ENCODE measurements at regions not wholly inside any gene's neighbourhood (a gene's known extent, or its start where the extent isn't known, plus 50 kb on each side); places are given as distances from the start of the nearest gene placed in this dataset.

DNA sequence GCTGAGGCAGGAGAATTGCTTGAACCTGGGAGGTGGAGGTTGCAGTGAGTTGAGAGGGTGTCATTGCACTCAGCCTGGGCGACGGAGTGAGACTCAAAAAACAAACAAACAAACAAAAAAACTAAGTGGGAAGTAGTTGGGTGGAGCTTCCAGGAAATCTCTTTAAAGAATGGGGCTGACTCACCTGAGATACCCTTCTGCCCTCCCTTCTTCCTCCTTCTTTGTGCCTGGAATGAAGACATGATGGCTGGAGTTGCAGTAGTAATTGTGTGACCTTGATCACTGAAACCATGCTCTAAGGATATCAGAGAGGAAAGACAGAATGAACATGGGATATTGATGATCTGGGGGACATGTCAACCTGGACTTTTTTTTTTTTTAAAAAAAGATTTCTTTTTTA, 87.6 kb upstream of the MED13L start:
- TF ChIP-seq TAF1 (IDR thresholded peaks at IDR 0.05; ENCODE audit: borderline replicate concordance, insufficient read depth, low read length) (no peak), POLR2AphosphoS5 (IDR thresholded peaks at IDR 0.05; ENCODE audit: low read depth, low read length) (no peak), SIN3A (IDR thresholded peaks at IDR 0.05; ENCODE audit: borderline replicate concordance, insufficient read depth, low read length) (no peak), FOXP2 (optimal IDR thresholded peaks at IDR 0.05; ENCODE audit: borderline replicate concordance, extremely low read depth, extremely low read length, insufficient read depth) (no peak)
- TF ChIP-seq, protein P1, sequence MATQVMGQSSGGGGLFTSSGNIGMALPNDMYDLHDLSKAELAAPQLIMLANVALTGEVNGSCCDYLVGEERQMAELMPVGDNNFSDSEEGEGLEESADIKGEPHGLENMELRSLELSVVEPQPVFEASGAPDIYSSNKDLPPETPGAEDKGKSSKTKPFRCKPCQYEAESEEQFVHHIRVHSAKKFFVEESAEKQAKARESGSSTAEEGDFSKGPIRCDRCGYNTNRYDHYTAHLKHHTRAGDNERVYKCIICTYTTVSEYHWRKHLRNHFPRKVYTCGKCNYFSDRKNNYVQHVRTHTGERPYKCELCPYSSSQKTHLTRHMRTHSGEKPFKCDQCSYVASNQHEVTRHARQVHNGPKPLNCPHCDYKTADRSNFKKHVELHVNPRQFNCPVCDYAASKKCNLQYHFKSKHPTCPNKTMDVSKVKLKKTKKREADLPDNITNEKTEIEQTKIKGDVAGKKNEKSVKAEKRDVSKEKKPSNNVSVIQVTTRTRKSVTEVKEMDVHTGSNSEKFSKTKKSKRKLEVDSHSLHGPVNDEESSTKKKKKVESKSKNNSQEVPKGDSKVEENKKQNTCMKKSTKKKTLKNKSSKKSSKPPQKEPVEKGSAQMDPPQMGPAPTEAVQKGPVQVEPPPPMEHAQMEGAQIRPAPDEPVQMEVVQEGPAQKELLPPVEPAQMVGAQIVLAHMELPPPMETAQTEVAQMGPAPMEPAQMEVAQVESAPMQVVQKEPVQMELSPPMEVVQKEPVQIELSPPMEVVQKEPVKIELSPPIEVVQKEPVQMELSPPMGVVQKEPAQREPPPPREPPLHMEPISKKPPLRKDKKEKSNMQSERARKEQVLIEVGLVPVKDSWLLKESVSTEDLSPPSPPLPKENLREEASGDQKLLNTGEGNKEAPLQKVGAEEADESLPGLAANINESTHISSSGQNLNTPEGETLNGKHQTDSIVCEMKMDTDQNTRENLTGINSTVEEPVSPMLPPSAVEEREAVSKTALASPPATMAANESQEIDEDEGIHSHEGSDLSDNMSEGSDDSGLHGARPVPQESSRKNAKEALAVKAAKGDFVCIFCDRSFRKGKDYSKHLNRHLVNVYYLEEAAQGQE (IDR thresholded peaks at IDR 0.05; ENCODE audit: insufficient read depth in 1 of 2, low read depth in 2 of 2, low read length in 2 of 2): no peak

DNA sequence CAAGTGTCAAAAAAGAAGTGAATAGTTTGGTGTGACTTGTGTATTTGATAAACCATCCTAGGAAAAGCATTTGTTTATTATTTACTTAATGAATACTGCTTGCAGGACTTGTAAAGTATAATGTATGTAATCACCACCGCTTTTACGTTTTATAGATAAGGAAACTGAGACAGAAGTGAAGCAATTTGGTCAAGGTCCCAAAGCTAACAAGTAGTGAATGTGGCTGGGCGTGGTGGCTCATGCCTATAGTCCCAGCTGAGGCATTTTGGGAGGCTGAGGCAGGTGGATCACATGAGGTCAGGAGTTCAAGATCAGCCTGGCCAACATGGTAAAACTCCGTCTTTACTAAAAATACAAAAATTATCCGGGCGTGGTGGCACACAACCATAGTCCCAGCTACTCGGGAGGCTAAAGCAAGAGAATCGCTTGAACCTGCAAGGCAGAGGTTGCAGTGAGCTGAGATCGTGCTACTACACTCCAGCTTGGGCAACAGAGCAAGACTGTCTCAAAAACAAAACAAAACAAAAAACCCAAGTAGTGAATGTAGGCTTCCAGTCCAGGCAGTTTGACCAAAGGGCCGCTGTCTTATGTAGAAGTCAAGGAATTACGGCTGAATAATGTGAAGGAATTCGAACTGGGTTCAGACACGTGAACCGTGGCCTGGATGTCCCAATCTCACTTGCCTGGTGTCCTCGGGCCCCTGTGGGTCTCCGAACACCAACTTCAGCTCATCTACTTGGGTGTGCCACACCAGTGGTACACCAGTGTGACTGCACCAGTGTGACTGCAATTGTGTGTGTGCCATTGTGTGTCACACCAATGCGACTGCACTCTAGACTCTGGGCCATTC, 88.3 kb upstream of the MED13L start:
- TF ChIP-seq TAF1 (IDR thresholded peaks at IDR 0.05; ENCODE audit: borderline replicate concordance, insufficient read depth, low read length) (no peak), SIN3A (IDR thresholded peaks at IDR 0.05; ENCODE audit: borderline replicate concordance, insufficient read depth, low read length) (no peak), POLR2AphosphoS5 (IDR thresholded peaks at IDR 0.05; ENCODE audit: low read depth, low read length) (no peak), FOXP2 (optimal IDR thresholded peaks at IDR 0.05; ENCODE audit: borderline replicate concordance, extremely low read depth, extremely low read length, insufficient read depth) (no peak)
- TF ChIP-seq, protein P1 (IDR thresholded peaks at IDR 0.05; ENCODE audit: insufficient read depth in 1 of 2, low read depth in 2 of 2, low read length in 2 of 2): no peak

DNA sequence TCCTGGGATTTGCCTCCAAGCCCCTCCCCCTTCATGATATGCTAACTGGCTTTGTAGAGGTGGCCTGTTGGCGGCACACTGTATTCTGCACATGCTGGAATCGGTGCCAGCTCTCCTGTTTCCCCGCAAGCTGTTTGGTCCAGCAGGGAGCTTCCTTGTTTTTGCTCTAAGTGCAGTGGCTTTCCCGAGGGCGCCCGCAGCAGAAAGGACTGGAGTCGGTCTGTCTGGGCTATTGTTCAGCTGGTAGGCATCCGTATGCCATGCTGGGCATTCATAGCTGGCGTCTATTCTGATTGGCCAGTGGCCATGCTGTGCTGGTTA, 88.9 kb upstream of the MED13L start:
- no peak for TF ChIP-seq POLR2AphosphoS5 (IDR thresholded peaks at IDR 0.05; ENCODE audit: low read depth, low read length)
- TF ChIP-seq, protein P1 (IDR thresholded peaks at IDR 0.05; ENCODE audit: insufficient read depth in 1 of 2, low read depth in 2 of 2, low read length in 2 of 2): no peak

DNA sequence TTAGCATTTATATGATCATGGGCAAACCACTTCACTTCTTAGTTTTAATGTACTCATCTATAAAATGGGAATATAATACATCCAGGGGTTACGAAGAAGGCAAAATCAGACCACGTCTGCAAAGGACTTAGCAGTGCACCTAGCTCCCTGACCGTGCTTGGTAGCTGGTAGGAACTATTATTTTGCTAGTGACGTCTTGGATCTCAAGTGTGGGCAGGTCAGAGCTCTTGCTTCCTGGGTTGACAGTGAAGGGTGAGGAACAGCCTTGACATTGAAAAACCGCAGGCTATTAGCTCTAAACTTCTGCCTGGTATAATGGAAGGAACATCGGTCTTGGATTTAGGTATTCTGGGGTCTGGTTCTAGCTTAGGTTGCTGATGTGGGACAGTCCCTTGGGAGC, 89.3 kb upstream of the MED13L start:
- no peak for TF ChIP-seq TAF1 (IDR thresholded peaks at IDR 0.05; ENCODE audit: borderline replicate concordance, insufficient read depth, low read length)

DNA sequence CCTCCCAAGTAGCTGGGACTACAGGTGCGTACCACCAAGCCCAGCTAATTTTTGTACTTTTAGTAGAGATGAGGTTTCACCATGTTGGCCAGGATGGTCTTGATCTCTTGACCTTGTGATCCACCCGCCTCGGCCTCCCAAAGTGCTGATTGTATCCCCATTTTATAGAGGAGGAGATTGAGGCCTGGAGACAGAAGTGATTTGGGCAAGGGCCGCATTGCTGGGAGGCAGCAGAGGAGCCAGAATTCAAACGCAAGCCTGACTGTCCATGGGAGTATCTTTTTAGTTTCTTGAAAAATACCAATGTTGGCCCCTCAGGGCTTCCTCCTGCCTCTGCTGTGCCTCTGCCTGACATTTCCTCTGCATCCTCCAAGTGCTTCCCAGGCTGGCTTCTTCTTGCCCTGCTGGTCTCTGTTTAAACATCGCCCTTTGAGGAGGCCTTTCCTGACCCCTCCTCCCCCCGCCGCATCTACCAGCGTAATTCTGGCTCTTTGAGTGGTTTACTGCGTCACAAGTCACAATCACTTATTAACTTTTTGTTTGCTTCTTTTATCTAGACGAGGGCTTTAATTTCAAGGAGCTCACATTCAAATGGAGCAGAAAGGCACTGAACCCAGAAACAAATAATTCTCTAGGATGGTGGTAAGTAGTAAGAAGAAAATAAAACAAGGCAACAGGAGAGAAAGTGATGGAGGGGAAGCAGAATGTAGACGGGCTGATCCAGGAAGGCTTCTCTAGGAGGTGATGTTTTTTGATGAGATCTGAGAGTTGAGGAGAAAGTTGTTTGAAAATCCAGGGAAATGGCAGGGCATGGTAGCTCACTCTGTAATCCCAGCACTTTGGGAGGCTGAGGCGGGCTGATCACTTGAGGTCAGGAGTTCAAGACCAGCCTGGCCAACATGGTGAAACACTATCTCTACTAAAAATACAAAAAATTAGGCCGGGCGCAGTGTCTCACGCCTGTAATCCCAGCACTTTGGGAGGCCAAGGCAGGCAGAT, 91.0 kb upstream of the MED13L start:
- TF ChIP-seq, protein P1 (IDR thresholded peaks at IDR 0.05; ENCODE audit: insufficient read depth in 1 of 2, low read depth in 2 of 2, low read length in 2 of 2): no peak; a peak in 1 of 4 replicates
- TF ChIP-seq POLR2AphosphoS5 (IDR thresholded peaks at IDR 0.05; ENCODE audit: low read depth, low read length): no peak
- TF ChIP-seq TAF1 (IDR thresholded peaks at IDR 0.05; ENCODE audit: borderline replicate concordance, insufficient read depth, low read length): no peak

Measured in PFSK-1 (cell line).